Glutamatergic neuron (in vitro differentiated cells): ENCODE measurements at regions not wholly inside any gene's neighbourhood (a gene's known extent, or its start where the extent isn't known, plus 50 kb on each side); places are given as distances from the start of the nearest gene placed in this dataset.
"Not testable (repeated sequence)": the region's sequence is repeated elsewhere in the genome, so short reads cannot be mapped to it uniquely, and the experiment has no call there.

Source experiments
- DNase-seq: peaks from one replicate; pipeline ENCODE4 v3.0.0; 2022
- H3K27ac Mint-ChIP-seq: one replicate; pipeline ENCODE4 v1.8.0; 2020; ENCODE audit warnings: mild to moderate bottlenecking, mixed read lengths, inconsistent platforms; ENCODE audit not compliant: unreplicated experiment
- H3K27me3 Mint-ChIP-seq: one replicate; pipeline ENCODE4 v1.8.0; 2020; ENCODE audit warnings: mild to moderate bottlenecking, moderate library complexity, mixed read lengths, inconsistent platforms; ENCODE audit not compliant: unreplicated experiment
- H3K36me3 Mint-ChIP-seq: one replicate; pipeline ENCODE4 v1.8.0; 2020; ENCODE audit warnings: mild to moderate bottlenecking, mixed read lengths, inconsistent platforms; ENCODE audit not compliant: unreplicated experiment
- H3K4me1 Mint-ChIP-seq: one replicate; pipeline ENCODE4 v1.8.0; 2020; ENCODE audit warnings: mild to moderate bottlenecking, low read depth, mixed read lengths, inconsistent platforms; ENCODE audit not compliant: unreplicated experiment
- H3K4me3 Mint-ChIP-seq: one replicate; pipeline ENCODE4 v1.8.0; 2020; ENCODE audit warnings: mild to moderate bottlenecking, mixed read lengths, inconsistent platforms; ENCODE audit not compliant: unreplicated experiment
- H3K9me3 Mint-ChIP-seq: one replicate; pipeline ENCODE4 v1.8.0; 2020; ENCODE audit warnings: mild to moderate bottlenecking, moderate library complexity, mixed read lengths, inconsistent platforms; ENCODE audit not compliant: unreplicated experiment
- TF ChIP-seq, protein P1 (sequence below): fragments of 200-600 bp; sonication (generic); IDR thresholded peaks from one replicate; pipeline ENCODE4 v1.5.0; 2021; ENCODE audit not compliant: partially characterized antibody, unreplicated experiment

DNA sequence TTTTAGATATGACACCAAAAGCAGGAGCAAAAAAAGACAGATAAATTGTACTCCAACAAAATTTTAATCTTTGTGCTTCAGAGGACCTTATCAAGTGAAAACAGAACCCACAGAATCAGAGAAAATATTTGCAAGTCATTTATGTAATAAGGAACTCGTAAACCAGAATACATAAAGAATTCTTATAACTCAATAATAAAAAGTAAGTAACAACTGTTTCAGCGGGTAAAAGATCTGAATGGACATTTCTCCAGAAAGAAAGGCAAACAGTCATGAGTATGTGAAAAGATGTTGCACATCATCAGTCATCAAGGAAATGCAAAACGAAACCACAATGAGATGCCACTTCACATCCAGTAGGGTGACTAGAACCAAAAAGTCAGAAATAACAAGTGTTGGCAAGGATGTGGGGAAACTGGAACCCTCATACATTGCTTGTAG lies 167.7 kb upstream of the KCTD7 start:
- peaks cover 3% of the 10 kb centered on the region for H3K27me3 Mint-ChIP-seq
- DNase-seq, result no peak

DNA sequence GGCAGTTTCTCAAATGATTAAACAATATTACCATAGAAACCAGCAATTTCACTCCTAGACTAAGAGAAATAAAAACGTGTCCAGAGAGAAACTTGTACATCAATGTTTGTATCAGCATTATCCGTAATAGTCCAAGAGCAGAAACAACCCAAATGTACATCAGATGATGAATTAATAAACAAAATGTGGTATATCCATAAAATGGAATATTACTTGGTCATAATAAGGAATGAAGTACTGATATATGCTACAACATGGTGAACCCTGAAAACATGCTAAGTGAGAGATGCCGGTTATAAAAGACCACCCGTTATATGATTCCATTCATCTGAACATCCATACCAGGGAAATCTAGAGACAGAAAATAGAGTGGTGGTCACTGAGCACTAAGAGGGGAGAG lies 167.3 kb upstream of the KCTD7 start:
- not testable (repeated sequence) for H3K27me3 Mint-ChIP-seq, H3K27ac Mint-ChIP-seq, H3K4me3 Mint-ChIP-seq, H3K4me1 Mint-ChIP-seq, DNase-seq, H3K9me3 Mint-ChIP-seq
- H3K36me3 Mint-ChIP-seq, result peaks cover 18% of the 10 kb centered on the region

More for the DNA sequence above, 167.7 kb upstream of the KCTD7 start:
- TF ChIP-seq, protein P1, sequence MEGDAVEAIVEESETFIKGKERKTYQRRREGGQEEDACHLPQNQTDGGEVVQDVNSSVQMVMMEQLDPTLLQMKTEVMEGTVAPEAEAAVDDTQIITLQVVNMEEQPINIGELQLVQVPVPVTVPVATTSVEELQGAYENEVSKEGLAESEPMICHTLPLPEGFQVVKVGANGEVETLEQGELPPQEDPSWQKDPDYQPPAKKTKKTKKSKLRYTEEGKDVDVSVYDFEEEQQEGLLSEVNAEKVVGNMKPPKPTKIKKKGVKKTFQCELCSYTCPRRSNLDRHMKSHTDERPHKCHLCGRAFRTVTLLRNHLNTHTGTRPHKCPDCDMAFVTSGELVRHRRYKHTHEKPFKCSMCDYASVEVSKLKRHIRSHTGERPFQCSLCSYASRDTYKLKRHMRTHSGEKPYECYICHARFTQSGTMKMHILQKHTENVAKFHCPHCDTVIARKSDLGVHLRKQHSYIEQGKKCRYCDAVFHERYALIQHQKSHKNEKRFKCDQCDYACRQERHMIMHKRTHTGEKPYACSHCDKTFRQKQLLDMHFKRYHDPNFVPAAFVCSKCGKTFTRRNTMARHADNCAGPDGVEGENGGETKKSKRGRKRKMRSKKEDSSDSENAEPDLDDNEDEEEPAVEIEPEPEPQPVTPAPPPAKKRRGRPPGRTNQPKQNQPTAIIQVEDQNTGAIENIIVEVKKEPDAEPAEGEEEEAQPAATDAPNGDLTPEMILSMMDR, result no peak
- no peaks in the 10 kb centered on the region for H3K4me1 Mint-ChIP-seq
- H3K27ac Mint-ChIP-seq, result no peak overlapping the region
- H3K36me3 Mint-ChIP-seq, result peaks cover 18% of the 10 kb centered on the region
- no peaks in the 10 kb centered on the region for H3K9me3 Mint-ChIP-seq
- H3K4me3 Mint-ChIP-seq, result no peak overlapping the region

DNA sequence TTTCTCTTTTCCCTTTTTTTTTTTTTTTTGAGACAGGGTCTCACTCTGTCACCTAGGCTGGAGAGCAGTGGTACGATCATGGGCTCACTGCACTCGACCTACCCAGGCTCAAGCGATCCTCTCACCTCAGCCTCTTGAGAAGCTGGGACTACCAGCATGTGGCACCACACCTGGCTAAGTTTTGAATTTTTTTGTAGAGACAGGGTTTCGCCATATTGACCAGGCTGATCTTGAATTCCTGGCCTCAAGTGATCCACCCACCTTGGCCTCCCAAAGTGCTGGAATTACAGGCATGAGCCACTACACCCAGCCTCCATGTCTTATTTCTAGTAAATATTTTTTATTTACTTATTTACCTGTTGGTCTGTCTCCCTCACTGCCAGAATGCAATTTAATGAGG lies 165.8 kb upstream of the KCTD7 start:
- H3K4me3 Mint-ChIP-seq, H3K27ac Mint-ChIP-seq, DNase-seq, H3K4me1 Mint-ChIP-seq, H3K27me3 Mint-ChIP-seq, H3K9me3 Mint-ChIP-seq: not testable (repeated sequence)
- peaks cover 18% of the 10 kb centered on the region for H3K36me3 Mint-ChIP-seq

DNA sequence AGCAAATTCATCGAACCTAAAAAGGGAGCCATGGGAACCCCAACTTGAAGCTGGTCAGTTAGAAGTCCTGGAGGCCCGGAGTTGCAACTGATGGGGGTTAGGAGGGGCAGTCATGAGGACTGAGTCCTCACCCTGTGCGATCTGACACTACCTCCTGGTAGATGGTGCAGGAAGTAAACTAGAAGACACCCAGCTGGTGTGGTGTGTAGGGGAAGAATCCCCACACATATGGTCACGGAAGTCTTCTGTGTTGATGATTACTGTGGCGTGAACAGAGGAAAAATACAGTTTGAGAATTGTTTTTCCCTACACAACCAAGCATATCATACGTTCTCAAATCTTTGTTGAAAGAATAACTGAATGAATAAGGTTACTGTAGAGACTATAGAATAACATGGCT lies 164.6 kb upstream of the KCTD7 start:
- H3K27me3 Mint-ChIP-seq, result peaks cover 3% of the 10 kb centered on the region
- H3K4me1 Mint-ChIP-seq, result no peaks in the 10 kb centered on the region

DNA sequence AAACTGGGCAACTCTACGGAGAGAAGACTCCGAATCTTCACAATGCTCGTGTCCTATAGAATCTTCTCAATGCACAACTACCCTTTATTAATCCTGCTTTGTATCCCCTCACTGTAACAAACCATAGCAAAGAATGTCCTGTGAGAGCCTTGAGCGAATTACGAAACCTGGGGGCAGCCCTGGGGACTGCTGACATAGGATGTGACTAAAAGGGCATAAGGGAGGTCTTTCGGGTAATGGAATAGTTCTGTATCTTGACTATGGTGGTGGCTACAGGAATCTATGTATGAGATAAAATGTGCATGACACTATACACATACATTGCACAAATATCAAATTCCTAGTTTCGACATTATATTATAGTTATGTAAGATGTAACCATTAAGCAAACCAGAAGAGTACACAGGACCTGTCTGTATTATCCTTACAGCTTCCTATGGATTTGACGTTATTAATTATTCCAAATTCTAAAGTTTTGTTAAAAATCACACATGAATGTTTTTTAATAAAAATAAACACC lies 162.5 kb upstream of the KCTD7 start:
- no peak overlapping the region for H3K4me3 Mint-ChIP-seq
- H3K9me3 Mint-ChIP-seq, result no peaks in the 10 kb centered on the region
- DNase-seq, result no peak
- H3K27me3 Mint-ChIP-seq, result peaks cover 3% of the 10 kb centered on the region
- H3K27ac Mint-ChIP-seq, result no peak overlapping the region
- peaks cover 10% of the 10 kb centered on the region for H3K36me3 Mint-ChIP-seq
- no peaks in the 10 kb centered on the region for H3K4me1 Mint-ChIP-seq
- TF ChIP-seq, protein P1, result no peak

More for the DNA sequence above, 164.6 kb upstream of the KCTD7 start:
- H3K36me3 Mint-ChIP-seq, result peaks cover 18% of the 10 kb centered on the region
- DNase-seq, result no peak
- no peak overlapping the region for H3K27ac Mint-ChIP-seq
- no peaks in the 10 kb centered on the region for H3K9me3 Mint-ChIP-seq
- no peak overlapping the region for H3K4me3 Mint-ChIP-seq
- TF ChIP-seq, protein P1, result no peak

DNA sequence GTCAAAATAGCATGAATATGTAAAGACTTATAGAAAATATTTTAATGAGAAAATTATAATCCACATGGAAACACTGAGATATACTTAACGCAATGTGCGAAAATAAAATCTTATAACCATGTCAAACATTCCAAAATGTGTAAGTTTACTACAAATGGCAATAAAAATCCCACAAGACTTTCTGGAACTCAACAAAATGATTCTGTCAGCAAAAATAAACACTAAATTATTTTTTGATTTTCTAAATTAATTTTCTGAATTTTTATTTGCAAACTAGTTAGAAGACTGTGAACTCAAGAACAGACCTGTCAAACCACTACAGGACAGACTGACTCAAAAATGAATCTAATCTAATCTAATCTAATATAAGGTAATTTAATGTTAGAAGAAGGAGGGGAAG lies 160.8 kb upstream of the KCTD7 start:
- Mint-ChIP-seq H3K9me3 (no peaks in the 10 kb centered on the region), H3K27me3 (no peaks in the 10 kb centered on the region), H3K27ac (no peak overlapping the region), H3K36me3 (peaks cover 3% of the 10 kb centered on the region), H3K4me1 (no peaks in the 10 kb centered on the region), H3K4me3 (no peak overlapping the region)
- TF ChIP-seq, protein P1, result no peak
- no peak for DNase-seq

DNA sequence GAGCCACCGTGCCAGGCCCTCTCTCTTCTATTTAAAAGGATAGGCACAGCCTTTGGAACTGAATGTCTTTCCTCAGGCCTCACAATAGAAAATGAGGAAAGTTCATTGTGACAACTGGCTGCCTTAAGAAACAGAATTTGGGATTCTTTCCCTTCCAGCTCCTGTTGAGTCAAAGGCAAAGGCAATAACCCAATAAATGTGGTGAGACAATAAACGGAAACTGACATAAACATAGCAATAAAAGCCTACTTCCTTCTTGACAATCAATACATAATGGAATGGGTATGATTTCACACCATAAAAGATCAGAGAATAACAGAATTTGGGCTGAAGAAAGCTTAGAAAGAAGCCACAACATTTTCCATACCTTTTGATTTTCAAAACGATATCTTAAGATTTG lies 155.6 kb upstream of the KCTD7 start:
- not testable (repeated sequence) for H3K36me3 Mint-ChIP-seq, H3K9me3 Mint-ChIP-seq, H3K4me1 Mint-ChIP-seq

More for the DNA sequence above, 155.6 kb upstream of the KCTD7 start:
- not testable (repeated sequence) for DNase-seq, H3K27ac Mint-ChIP-seq, H3K27me3 Mint-ChIP-seq, H3K4me3 Mint-ChIP-seq
